DLD1 (cell line): ENCODE measurements at regions not wholly inside any gene's neighbourhood (a gene's known extent, or its start where the extent isn't known, plus 50 kb on each side); places are given as distances from the start of the nearest gene placed in this dataset.

Experiments used
- in situ Hi-C: cut with HindIII; loops from 2 replicates; pipeline ENCODE4 v1.10.0; 2017; ENCODE audit warnings: low sequenced_read_pairs

- in situ Hi-C loops = no loop called here
Observed at GRCh38 chr2:6381326-6381725, 484.4 kb downstream of the CMPK2 start.

- in situ Hi-C loops = no loop called here
Observed at GRCh38 chr2:6384341-6384740, 481.4 kb downstream of the CMPK2 start.

GRCh38 chr2:6392354-6392753 lies 473.4 kb downstream of the CMPK2 start:
- in situ Hi-C loops = no loop called here

GRCh38 chr2:6392966-6393365 lies 472.7 kb downstream of the CMPK2 start:
- in situ Hi-C loops = no loop called here

GRCh38 chr2:6393819-6394218 lies 471.9 kb downstream of the CMPK2 start:
- in situ Hi-C loops = no loop called here

GRCh38 chr2:6394276-6394675 lies 471.4 kb downstream of the CMPK2 start:
- in situ Hi-C loops = no loop called here

- in situ Hi-C loops = no loop called here
Observed at GRCh38 chr2:6398421-6398820, 467.3 kb downstream of the CMPK2 start.

GRCh38 chr2:6401301-6401700 lies 464.4 kb downstream of the CMPK2 start:
- in situ Hi-C loops = no loop called here

GRCh38 chr2:6408057-6408456 lies 457.6 kb downstream of the CMPK2 start:
- in situ Hi-C loops = no loop called here

- in situ Hi-C loops = no loop called here
Observed at GRCh38 chr2:6410313-6410712, 455.4 kb downstream of the CMPK2 start.

GRCh38 chr2:6412533-6413091 lies 453.1 kb downstream of the CMPK2 start:
- in situ Hi-C loops = no loop called here

GRCh38 chr2:6417050-6417449 lies 448.7 kb downstream of the CMPK2 start:
- in situ Hi-C loops = no loop called here

- in situ Hi-C loops = no loop called here
Observed at GRCh38 chr2:6418291-6418690, 447.4 kb downstream of the CMPK2 start.

- in situ Hi-C loops = no loop called here
Observed at GRCh38 chr2:6421138-6421730, 444.5 kb downstream of the CMPK2 start.

- in situ Hi-C loops = no loop called here
Observed at GRCh38 chr2:6421888-6422287, 443.8 kb downstream of the CMPK2 start.

GRCh38 chr2:6423157-6423556 lies 442.6 kb downstream of the CMPK2 start:
- in situ Hi-C loops = no loop called here

- in situ Hi-C loops = no loop called here
Observed at GRCh38 chr2:6423944-6424343, 441.8 kb downstream of the CMPK2 start.

- in situ Hi-C loops = no loop called here
Observed at GRCh38 chr2:6425032-6425431, 440.7 kb downstream of the CMPK2 start.

- in situ Hi-C loops = no loop called here
Observed at GRCh38 chr2:6429210-6429986, 436.3 kb downstream of the CMPK2 start.

GRCh38 chr2:6434438-6434837 lies 431.3 kb downstream of the CMPK2 start:
- in situ Hi-C loops = no loop called here

GRCh38 chr2:6441800-6442199 lies 423.9 kb downstream of the CMPK2 start:
- in situ Hi-C loops = no loop called here

GRCh38 chr2:6442252-6442985 lies 423.3 kb downstream of the CMPK2 start:
- in situ Hi-C loops = no loop called here
